Calu3 (cell line): ENCODE measurements at regions not wholly inside any gene's neighbourhood (a gene's known extent, or its start where the extent isn't known, plus 50 kb on each side); places are given as distances from the start of the nearest gene placed in this dataset.

ENCODE experiments used
- BruUV-seq: library from RNA; stranded (reverse); fragments of 400-500 nt; replicated peaks from 2 replicates; lab custom pipeline; 2021; lab: Mats Ljungman, UMichigan
- CTCF ChIA-PET: fragments of 300-600 bp; sonication (Branson Sonifier 250); formaldehyde crosslinking; loops from one replicate; lab custom pipeline; 2022; ENCODE audit warnings: antibody characterized with exemption; lab: Charles Lee
- DNase-seq: peaks from one replicate; pipeline ENCODE4 v3.0.0; 2022
- H3K27ac Mint-ChIP-seq: one replicate; pipeline ENCODE4 v1.8.0; 2022; ENCODE audit warnings: mixed read lengths; ENCODE audit not compliant: unreplicated experiment
- H3K27me3 Mint-ChIP-seq: one replicate; pipeline ENCODE4 v1.8.0; 2022; ENCODE audit warnings: mixed read lengths; ENCODE audit not compliant: unreplicated experiment
- H3K36me3 Mint-ChIP-seq: one replicate; pipeline ENCODE4 v1.8.0; 2022; ENCODE audit warnings: mild to moderate bottlenecking, moderate library complexity, mixed read lengths; ENCODE audit not compliant: insufficient read depth, unreplicated experiment
- H3K4me1 Mint-ChIP-seq: one replicate; pipeline ENCODE4 v1.8.0; 2022; ENCODE audit warnings: mild to moderate bottlenecking, low read depth, mixed read lengths; ENCODE audit not compliant: unreplicated experiment
- H3K4me3 Mint-ChIP-seq: one replicate; pipeline ENCODE4 v1.8.0; 2022; ENCODE audit warnings: mild to moderate bottlenecking, low read depth, moderate library complexity, mixed read lengths; ENCODE audit not compliant: unreplicated experiment
- H3K9me3 Mint-ChIP-seq: one replicate; pipeline ENCODE4 v1.8.0; 2022; ENCODE audit warnings: low read depth, mixed read lengths; ENCODE audit not compliant: unreplicated experiment
- intact Hi-C: fragments of 100-400 bp; cut with micrococcal nuclease; formaldehyde crosslinking; loops from one replicate; pipeline ENCODE4 v1.10.0; 2022; ENCODE audit not compliant: unreplicated experiment
- TF ChIP-seq, protein P1 (sequence below): fragments of 200-600 bp; IDR thresholded peaks from one replicate; pipeline ENCODE4 v1.8.0; 2022; ENCODE audit warnings: antibody characterized with exemption; ENCODE audit not compliant: unreplicated experiment

DNA sequence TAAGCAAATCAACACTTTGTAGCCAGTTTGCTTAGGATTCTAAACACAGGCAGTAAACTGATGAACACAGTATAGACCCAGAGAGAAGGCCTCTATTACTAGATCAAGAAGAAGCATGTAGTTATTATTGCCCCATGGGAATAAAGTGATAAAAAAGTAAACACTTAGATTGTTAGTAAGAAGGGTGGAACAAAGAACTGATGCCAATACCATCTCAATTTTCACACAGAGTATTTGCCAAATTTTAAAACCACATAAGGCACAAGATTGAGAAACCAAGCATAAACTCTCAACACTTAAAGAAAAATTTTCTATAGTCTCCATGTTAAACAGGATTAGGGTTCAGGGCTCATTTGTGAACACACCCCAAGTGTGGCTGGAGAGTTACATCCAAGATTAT lies 77.0 kb upstream of the SYT1 start:
- intact Hi-C loops, result no loop called here
- Mint-ChIP-seq H3K36me3 (no peaks in the 10 kb centered on the region), H3K27me3 (no peaks in the 10 kb centered on the region), H3K27ac (no peak overlapping the region), H3K4me3 (no peak overlapping the region), H3K9me3 (no peaks in the 10 kb centered on the region), H3K4me1 (no peaks in the 10 kb centered on the region)
- no peak for DNase-seq
- TF ChIP-seq, protein P1, sequence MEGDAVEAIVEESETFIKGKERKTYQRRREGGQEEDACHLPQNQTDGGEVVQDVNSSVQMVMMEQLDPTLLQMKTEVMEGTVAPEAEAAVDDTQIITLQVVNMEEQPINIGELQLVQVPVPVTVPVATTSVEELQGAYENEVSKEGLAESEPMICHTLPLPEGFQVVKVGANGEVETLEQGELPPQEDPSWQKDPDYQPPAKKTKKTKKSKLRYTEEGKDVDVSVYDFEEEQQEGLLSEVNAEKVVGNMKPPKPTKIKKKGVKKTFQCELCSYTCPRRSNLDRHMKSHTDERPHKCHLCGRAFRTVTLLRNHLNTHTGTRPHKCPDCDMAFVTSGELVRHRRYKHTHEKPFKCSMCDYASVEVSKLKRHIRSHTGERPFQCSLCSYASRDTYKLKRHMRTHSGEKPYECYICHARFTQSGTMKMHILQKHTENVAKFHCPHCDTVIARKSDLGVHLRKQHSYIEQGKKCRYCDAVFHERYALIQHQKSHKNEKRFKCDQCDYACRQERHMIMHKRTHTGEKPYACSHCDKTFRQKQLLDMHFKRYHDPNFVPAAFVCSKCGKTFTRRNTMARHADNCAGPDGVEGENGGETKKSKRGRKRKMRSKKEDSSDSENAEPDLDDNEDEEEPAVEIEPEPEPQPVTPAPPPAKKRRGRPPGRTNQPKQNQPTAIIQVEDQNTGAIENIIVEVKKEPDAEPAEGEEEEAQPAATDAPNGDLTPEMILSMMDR, result no peak
- BruUV-seq, result no TSS peak
- CTCF ChIA-PET, result no interaction called here

DNA sequence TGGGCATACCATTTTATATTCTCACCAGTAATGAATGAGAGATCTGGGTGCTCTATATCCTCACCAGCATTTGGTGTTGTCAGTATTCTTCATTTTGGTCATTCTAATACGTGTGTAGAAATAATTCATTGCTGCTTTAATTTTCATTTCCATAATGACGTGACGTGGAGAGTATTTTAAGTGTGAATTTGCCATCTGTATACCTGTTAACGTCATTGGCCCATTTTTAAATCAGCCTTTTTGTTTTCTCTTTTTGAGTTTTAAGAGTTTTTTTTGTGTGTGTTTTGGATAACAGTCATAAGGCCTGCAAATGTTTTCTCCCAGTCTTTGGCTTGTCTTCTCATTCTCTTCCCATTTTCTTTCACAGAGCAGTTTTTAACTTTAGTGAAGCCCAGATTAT lies 74.4 kb upstream of the SYT1 start:
- no peak overlapping the region for H3K4me3 Mint-ChIP-seq
- intact Hi-C loops, result no loop called here
- H3K27ac Mint-ChIP-seq, result no peak overlapping the region
- H3K9me3 Mint-ChIP-seq, result peaks cover 3% of the 10 kb centered on the region
- no peaks in the 10 kb centered on the region for H3K27me3 Mint-ChIP-seq
- H3K4me1 Mint-ChIP-seq, result no peaks in the 10 kb centered on the region
- TF ChIP-seq, protein P1, result no peak
- DNase-seq, result no peak
- H3K36me3 Mint-ChIP-seq, result no peaks in the 10 kb centered on the region
- BruUV-seq, result no TSS peak
- CTCF ChIA-PET, result no interaction called here

DNA sequence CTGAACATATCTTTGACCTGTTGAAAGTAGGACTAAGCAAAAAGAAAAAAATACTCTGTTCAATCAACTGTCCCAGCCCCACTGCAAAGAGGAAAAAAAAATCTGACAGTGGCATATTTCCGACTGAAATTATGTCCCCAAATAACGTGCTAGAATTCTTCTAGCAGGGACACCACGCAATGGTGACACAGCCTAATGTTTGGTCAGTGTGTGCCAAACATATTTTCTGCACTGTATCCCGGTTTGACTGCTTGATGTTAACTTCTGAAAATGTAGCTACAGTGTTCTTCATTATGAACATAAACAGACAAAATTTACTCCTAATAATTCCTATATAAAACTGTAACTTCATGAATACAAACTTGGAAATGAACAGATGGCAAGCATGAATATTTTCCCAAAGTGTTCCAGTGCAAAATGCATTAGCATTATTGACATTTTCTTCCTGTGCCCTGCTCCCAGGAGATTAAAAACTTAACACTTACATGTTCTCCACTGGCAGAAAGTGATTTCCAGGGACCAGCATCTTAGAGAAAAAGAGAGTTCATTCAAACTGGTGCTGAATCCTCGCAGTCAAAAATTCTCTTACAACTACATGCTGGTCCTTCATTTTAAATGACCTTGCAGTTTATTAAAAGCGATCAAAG lies 72.4 kb upstream of the SYT1 start:
- CTCF ChIA-PET, result no interaction called here
- Mint-ChIP-seq H3K9me3 (peaks cover 6% of the 10 kb centered on the region), H3K36me3 (no peaks in the 10 kb centered on the region), H3K4me3 (no peak overlapping the region), H3K27ac (no peak overlapping the region), H3K4me1 (no peaks in the 10 kb centered on the region), H3K27me3 (no peaks in the 10 kb centered on the region)
- intact Hi-C loops, result no loop called here
- DNase-seq, result no peak
- no TSS peak for BruUV-seq
- TF ChIP-seq, protein P1, result no peak

DNA sequence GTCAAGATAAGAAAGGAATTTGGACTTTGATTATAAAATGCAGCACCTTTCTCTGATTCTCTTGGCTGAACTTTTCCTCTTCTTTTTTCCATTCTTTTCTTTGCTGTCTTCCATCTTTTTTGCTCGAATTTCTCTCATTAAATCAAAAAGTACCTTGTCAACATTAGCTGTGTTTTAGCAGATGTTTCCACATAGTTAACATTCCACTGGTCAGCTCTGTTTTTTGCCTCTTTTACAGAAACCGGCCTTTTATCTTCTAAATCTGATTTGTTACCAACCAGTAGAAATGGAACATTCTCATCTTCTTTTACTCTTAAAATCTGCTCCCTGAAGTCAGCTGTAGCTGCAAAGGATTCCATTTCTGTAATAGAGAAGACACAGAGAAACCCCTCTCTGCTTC lies 71.1 kb upstream of the SYT1 start:
- no peaks in the 10 kb centered on the region for H3K36me3 Mint-ChIP-seq
- H3K4me1 Mint-ChIP-seq, result no peaks in the 10 kb centered on the region
- H3K27ac Mint-ChIP-seq, result no peak overlapping the region
- intact Hi-C loops, result no loop called here
- H3K9me3 Mint-ChIP-seq, result peaks cover 6% of the 10 kb centered on the region
- CTCF ChIA-PET, result no interaction called here
- BruUV-seq, result no TSS peak
- DNase-seq, result no peak
- TF ChIP-seq, protein P1, result no peak
- H3K4me3 Mint-ChIP-seq, result no peak overlapping the region
- H3K27me3 Mint-ChIP-seq, result no peaks in the 10 kb centered on the region
